ENCODE measurements at regions not wholly inside any gene's neighbourhood (a gene's known extent, or its start where the extent isn't known, plus 50 kb on each side); places are given as distances from the start of the nearest gene placed in this dataset.

GRCh38 chr22:27094633-27095308 lies 437.4 kb downstream of the MIAT start:
- no peaks in the 10 kb centered on the region for H3K27me3 ChIP-seq
- DNase-seq: no peak
- H3K27ac ChIP-seq: no peak overlapping the region
- WGBS, 3 donors: 24 to 26% (median 24%) methylated on average over 11 of the region's 11 CpGs
- TF ChIP-seq CTCF (IDR thresholded peaks at IDR 0.05) (no peak), POLR2A (IDR thresholded peaks at IDR 0.05) (no peak), EP300 (IDR thresholded peaks at IDR 0.05) (no peak)
- intact Hi-C loops (cut with DNase I): no loop called here
- no peaks in the 10 kb centered on the region for H3K36me3 ChIP-seq
- peaks cover 2% of the 10 kb centered on the region for H3K4me1 ChIP-seq (ENCODE audit: insufficient read depth)
- H3K4me3 ChIP-seq: no peak overlapping the region
- H3K9me3 ChIP-seq: no peaks in the 10 kb centered on the region

GRCh38 chr22:27097506-27097905 lies 440.1 kb downstream of the MIAT start:
- Histone ChIP-seq H3K9me3 (no peaks in the 10 kb centered on the region), H3K36me3 (no peaks in the 10 kb centered on the region), H3K27ac (no peak overlapping the region), H3K4me1 (ENCODE audit: insufficient read depth) (no peaks in the 10 kb centered on the region), H3K4me3 (no peak overlapping the region), H3K27me3 (no peaks in the 10 kb centered on the region)
- no peak for TF ChIP-seq CTCF (IDR thresholded peaks at IDR 0.05)
- TF ChIP-seq POLR2A (IDR thresholded peaks at IDR 0.05): no peak
- TF ChIP-seq EP300 (IDR thresholded peaks at IDR 0.05): no peak
- 78 to 83% (median 80%) methylated on average over 5 of the region's 5 CpGs for WGBS, 3 donors
- intact Hi-C loops (cut with DNase I): no loop called here
- DNase-seq: no peak

DNA sequence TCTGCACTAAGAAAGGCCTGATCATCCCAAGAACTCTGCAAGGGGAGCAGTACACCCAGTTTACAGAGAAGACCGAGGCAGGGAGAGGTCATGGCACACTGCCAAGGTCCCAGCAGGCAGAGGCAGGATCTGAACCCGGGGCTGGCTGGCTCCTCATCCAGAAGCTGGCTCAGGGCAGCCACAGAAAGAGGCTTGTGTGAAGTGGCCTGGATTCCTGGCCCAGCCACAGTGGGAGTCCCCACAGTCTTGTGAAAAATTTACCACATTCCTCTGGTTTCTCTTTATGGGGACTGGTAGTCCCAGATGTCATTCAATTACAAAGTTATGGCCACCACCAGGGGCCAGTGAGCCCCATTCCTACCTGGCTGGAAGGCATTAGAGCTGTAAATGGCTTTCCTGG lies 440.5 kb downstream of the MIAT start:
- H3K27ac ChIP-seq: no peak overlapping the region
- H3K27me3 ChIP-seq: no peaks in the 10 kb centered on the region
- H3K36me3 ChIP-seq: no peaks in the 10 kb centered on the region
- H3K9me3 ChIP-seq: no peaks in the 10 kb centered on the region
- intact Hi-C loops (cut with DNase I): no loop called here
- no peaks in the 10 kb centered on the region for H3K4me1 ChIP-seq (ENCODE audit: insufficient read depth)
- no peak for DNase-seq
- no peak overlapping the region for H3K4me3 ChIP-seq
- 52 to 71% (median 56%) methylated on average over 2 of the region's 2 CpGs for WGBS, 3 donors
- TF ChIP-seq CTCF (IDR thresholded peaks at IDR 0.05) (no peak), EP300 (IDR thresholded peaks at IDR 0.05) (no peak), POLR2A (IDR thresholded peaks at IDR 0.05) (no peak)

DNA sequence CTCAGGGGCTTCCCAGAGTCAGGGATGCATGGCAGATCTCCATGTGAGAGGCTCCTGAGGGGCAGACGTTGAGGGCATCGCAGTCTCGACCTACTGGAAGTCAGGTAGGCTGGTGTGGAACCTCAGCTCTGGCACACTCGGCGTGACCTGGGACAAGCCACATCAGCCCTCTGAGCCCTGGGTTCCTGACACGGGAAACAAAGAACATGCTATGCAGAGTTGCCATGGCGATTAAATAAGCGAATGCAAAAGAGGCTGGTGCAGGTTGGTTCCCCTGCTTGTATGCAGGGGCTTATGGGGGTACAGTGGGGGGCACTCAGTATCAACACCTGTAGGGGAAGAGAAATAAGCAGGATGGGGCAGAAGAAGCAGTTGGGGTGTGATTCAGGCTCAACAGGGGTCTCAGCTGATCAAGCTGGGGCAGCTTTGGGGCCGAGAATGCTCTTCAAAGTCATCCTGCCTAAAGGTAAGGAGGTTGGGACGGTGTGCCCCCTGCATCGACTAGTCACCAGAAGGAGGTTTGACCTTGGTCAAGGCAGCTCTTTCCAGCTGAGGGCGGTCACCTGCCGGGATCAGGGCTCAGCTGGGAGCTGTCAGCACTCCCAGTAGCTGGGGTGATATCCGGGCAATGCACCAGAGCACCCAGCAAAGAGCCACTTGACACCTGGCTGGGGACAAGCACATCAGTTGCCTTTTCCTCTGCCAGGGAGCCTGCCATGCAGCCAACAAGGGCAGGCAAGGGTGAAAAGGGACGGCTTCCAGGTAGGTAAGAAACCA lies 442.7 kb downstream of the MIAT start:
- Histone ChIP-seq H3K36me3 (no peaks in the 10 kb centered on the region), H3K27ac (no peak overlapping the region), H3K9me3 (no peaks in the 10 kb centered on the region), H3K4me1 (ENCODE audit: insufficient read depth) (no peaks in the 10 kb centered on the region), H3K27me3 (no peaks in the 10 kb centered on the region), H3K4me3 (no peak overlapping the region)
- DNase-seq: no peak
- intact Hi-C loops (cut with DNase I): no loop called here
- TF ChIP-seq EP300 (IDR thresholded peaks at IDR 0.05) (no peak), CTCF (IDR thresholded peaks at IDR 0.05) (no peak), POLR2A (IDR thresholded peaks at IDR 0.05) (no peak)
- 74 to 85% (median 83%) methylated on average over 15 of the region's 15 CpGs for WGBS, 3 donors
